Stimulated activated CD4-positive, alpha-beta T cell treated with anti-CD3 and anti-CD28 coated beads, Interleukin-1b, Interleukin-23, amount 100 ng/mL, for 48 hours (primary cell): ENCODE measurements at regions not wholly inside any gene's neighbourhood (a gene's known extent, or its start where the extent isn't known, plus 50 kb on each side); places are given as distances from the start of the nearest gene placed in this dataset.
A peak's percentile ranks its signal among the peaks of the same experiment; 100 is the strongest.
"Not testable (repeated sequence)": the region's sequence is repeated elsewhere in the genome, so short reads cannot be mapped to it uniquely, and the experiment has no call there.

Experiments
- DNase-seq: peaks from one replicate; pipeline ENCODE4 v3.0.0-alpha.2; 2020

DNA sequence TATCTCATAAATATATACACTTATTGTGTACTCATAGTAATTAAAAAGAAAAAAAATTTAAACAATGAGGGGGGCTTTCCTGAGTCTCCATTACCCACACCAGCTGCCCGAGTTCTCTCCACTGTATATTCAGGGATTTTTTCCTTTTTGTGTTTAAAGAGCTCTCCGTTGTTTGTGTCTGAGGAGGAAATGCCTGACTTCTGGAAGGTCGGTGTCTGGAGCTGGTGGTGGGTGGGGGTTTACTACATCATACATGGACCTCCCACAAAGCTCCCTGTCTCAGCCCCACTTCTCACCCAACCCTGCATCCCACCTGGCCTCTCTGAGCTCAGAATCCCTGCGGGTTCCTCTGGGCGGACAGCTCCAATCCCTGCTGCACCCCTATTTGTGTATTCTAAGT, 64.1 kb upstream of the ETV3 start:
- DNase-seq = no peak

- no peak for DNase-seq
These were observed 63.6 kb upstream of the ETV3 start for GRCh38 chr1:157201767-157202166.

- no peak for DNase-seq
These were observed 62.3 kb upstream of the ETV3 start for GRCh38 chr1:157200451-157200850.

DNA sequence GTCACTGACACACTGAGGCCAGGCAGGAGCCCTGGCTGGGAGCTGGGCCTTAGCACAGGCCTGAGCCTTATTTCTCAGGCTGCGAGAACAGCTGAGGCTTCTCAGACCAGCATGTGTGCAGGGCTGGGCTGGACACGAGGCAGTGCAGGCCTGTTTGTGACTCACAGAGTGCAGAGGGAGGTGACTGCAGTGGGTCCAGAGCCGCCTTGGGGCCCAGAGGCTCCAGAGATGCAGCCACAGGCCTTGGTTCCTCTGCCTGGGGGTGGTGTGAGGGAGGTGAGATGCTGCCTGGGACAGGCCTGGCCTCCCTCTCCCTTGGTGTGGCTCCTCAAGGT, 61.2 kb upstream of the ETV3 start:
- DNase-seq = no peak

GRCh38 chr1:157198619-157199420, 60.6 kb upstream of the ETV3 start:
- DNase-seq = peak; percentile 18

GRCh38 chr1:157197906-157198435, 59.8 kb upstream of the ETV3 start:
- DNase-seq = no peak

DNA sequence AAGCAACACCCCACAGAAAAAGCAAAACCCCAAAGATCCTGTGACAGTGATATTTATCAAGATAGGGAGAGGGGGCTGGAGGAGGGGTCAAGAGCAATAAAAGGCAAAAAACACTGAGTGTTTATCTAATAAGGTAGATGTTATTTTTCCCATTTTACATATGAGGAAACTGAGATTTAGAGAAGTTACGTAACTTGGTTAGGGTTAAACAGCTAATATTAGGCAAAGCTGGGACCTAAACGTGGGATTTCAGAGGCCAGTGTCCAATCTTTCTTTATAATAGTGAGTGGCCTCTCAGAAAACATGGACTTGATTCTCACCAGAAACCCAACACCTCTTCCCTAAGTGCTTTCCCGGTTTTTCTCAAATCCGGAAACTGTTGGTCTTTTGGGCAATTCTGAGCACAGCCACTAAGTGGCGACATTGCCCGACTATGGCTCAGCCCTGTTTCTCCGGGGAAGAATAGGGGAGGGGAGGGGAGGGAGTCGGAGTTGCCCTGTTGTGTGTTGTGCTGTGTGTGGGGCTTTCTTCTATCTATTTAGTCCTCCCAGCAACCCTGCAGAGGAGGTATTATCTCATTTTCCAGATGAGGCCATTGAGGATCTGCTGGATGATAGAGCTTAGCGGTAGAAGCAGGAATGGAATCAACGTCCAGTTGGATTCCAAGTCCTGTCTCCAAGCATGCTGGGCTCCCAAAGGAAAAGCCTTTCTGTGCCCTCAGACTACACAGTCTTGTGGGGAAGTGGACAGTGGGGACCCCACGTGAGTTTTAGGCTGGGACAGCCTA, 58.7 kb upstream of the ETV3 start:
- not testable (repeated sequence) for DNase-seq

GRCh38 chr1:157196245-157196543, 58.0 kb upstream of the ETV3 start:
- DNase-seq = no peak

- no peak for DNase-seq
These were observed 57.5 kb upstream of the ETV3 start for GRCh38 chr1:157195521-157196244.

DNA sequence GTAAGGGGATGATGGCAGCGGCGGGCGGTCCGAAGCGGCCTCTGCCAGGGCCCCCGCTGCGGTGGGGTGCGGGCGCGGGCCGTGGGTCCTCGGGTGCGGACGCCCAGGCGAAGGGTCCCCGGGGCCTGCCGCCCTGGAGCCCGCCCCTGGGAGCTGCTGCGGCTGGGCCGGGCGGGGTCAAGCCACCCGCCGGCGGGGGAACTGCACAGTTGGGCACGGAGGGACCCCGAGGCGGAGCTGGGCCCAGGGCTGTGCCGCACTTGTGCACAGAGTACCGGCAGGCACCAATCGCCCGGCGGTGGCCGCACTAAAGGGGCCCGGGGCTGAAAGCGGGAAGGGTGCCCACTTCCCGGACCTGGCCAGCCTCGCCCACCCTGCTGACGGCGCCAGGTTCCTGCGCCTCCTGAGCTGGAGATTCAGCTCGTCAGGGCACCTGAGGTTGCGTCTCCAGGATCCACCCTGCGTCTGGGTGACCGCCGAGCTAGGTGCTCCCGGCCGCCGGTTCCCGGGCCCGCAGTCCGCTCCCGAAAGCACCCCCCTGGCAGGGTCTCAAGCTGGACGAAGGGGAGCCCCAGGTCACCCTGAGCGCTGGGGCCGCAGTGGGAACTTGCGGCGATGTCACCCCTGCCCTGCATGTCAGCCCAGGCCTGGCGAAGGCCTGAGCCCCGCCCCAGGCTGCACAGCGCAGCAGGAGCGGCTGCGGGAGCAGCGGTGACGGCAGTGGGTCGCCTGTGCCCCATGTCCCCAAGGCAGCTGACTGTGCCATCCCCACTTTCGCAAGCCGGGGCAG, 56.7 kb upstream of the ETV3 start:
- DNase-seq = no peak

- DNase-seq = peak; percentile 50
These were observed 55.7 kb upstream of the ETV3 start for GRCh38 chr1:157193702-157194391.

- DNase-seq = no peak
These were observed 55.0 kb upstream of the ETV3 start for GRCh38 chr1:157193219-157193618.

DNA sequence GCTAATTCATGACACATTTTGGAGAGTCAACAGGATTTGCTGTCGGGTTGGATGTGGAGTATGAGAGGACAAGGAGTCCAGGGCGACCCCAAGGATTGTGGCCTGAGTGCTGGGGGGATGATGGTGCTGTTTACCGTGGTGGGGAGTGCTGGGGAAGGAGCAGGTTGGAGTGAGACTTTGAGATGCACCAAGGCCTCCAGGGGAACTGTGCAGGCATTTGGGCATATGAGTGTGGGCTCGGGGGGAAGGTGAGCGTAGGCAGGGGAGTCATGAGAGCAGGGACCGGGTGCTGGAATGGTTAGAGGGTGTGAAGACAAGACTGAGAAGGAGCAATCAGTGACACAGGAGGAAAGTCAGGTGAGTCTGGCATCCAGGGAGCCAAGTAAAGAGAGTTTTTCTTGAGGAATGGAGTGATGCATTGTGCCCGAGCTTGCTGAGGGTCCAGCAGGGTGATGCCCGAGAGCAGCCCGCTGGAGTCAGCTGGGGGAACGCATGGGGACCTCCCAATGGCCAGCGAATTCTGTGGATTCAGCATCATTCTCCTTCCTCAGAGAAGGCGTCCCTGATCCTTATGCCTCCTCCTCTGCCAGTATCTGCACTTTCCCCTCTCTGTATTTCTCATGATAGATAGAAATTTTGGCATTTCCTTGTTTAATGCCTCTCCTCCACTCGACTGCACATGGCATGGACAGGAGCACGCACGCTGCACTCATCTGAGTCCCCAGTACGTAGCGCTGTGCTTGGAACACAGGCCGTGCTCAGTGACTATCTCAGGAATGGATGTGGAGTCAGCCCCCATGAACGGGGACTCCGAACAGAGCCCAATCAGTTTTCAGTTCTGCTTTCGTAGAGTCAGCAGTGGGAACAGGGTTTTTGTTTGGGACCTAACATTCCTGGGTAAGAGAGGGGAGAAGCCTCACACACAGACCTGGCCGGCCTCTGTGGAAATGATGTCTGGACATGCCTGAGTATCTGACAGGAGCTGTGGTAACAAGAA, 52.1 kb upstream of the ETV3 start:
- DNase-seq = no peak

DNA sequence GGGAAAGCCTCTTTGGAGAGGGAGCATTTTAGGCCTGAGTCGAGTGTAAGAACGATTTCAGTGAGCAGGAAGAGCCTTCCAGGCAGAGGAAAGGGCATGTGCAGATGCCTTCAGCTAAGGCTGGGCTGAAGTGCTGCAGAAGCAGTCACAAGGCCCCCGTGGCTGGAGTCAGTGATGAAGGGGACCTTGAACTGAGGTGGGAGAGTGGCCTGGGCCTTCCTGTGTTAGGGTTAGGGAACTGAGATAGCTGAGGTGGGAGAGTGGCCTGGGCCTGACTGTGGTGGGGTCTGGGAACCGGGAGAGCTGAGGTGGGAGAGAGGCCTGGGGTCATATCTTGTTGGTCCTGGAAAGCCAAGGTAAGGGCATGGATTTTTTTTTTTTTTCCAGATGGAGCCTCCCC, 50.9 kb upstream of the ETV3 start:
- no peak for DNase-seq
